GM19351 (cell line): ENCODE measurements at regions not wholly inside any gene's neighbourhood (a gene's known extent, or its start where the extent isn't known, plus 50 kb on each side); places are given as distances from the start of the nearest gene placed in this dataset.
A peak's percentile ranks its signal among the peaks of the same experiment; 100 is the strongest.
"Not testable (repeated sequence)": the region's sequence is repeated elsewhere in the genome, so short reads cannot be mapped to it uniquely, and the experiment has no call there.

Experiments used
- ATAC-seq: cut with Tn5 transposase; IDR thresholded peaks from one replicate; pipeline ENCODE4 v1.9.1; 2021; ENCODE audit warnings: mild to moderate bottlenecking, moderate library complexity; ENCODE audit not compliant: unreplicated experiment

- no peak for ATAC-seq
These were observed 180.3 kb upstream of the TCF4 start for GRCh38 chr18:55768255-55768654.

DNA sequence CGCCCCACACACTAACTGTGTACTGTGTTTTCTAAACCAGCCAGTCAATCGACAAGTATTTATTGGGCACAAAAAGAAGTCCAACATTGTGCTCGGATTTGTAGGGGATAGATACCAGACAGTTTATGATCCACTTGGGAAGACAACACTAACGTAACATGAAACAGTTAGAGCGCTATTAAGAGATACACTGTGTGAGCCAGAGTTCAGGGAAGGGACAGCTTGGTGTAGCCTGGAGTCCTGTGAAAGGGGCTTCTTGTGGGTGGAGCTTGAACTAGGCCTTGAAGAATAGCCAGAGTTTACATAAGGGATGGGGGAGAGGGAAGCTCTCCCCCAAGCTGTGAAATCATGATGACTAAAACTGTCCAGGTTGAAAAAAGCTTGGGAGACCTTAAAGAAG lies 176.4 kb upstream of the TCF4 start:
- ATAC-seq = no peak

GRCh38 chr18:55763805-55764204 lies 175.8 kb upstream of the TCF4 start:
- ATAC-seq = no peak

GRCh38 chr18:55763298-55763697 lies 175.3 kb upstream of the TCF4 start:
- no peak for ATAC-seq

DNA sequence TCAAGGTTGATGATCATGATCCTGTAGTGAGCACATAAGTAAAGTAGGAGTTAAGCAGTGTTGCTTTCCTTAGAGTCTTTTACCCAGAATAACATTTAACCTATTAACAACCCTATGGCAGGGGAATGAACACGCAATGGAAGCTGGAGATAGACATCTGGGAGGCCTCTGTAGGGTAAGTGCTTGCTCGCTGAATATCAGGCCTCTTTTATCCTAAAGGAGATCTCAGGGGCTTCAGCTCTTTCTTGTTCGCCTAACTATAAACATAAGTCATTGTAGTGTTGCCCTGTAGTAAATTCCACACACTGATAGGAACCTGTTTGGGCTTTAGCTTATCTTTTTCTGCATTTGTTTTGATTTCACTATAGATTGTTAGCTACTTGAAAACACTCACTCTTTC lies 174.4 kb upstream of the TCF4 start:
- no peak for ATAC-seq

GRCh38 chr18:55753643-55754263 lies 165.8 kb upstream of the TCF4 start:
- ATAC-seq = no peak

DNA sequence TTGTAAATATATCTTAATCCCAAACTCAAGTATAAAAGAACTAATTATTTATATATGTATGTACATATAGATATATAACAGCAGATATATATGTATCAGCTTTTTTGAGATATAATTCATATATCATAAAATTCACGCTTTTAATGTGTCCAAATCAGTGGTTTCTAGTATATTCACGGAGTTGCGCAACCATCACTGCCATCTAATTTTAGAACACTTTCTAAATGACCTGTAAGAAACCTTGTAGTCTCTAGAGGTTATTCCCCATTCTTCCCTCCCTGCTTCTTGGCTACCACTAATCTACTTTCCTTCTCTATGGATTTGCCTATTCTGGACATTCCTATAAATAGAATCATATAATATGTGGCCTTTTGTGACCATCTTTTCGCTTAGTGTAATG lies 163.5 kb upstream of the TCF4 start:
- ATAC-seq = no peak

GRCh38 chr18:55748227-55748738 lies 160.3 kb upstream of the TCF4 start:
- ATAC-seq = no peak

DNA sequence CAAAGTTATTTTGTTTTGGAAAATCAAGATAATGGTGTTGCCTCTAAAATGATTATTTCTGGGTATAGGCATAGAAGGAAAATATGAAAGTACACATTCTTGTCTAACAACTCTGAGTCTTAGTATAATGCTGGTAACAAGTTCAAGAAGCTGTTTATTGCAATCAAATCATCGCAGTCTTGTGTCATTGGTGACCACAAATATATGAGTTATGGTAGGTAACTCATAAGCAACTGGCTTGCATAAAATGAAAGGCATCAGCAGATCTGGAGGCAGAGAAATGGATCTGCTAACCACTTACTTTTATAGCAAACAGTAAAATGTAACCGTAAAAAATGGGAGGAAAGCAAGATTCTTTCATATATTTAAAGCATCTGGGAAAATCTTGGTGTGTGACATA lies 156.2 kb upstream of the TCF4 start:
- ATAC-seq = no peak

DNA sequence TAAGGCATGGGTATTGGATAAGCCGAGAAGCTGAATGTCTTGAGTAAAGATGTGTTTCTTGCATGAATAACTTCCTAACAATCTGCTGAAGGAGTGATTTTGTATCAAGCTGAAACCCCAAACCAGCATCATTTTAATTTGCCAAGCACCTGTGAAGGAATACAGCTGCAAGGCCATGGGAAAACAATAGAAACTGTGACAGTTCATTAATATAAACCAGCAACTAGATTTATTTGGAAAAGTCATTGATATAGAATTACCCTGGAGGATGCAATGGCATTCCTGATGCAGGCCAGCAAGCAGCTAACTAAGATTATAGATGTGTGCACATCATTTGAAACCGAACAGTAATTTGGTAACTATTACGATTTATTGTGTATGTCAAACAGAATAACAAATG lies 155.7 kb upstream of the TCF4 start:
- no peak for ATAC-seq

DNA sequence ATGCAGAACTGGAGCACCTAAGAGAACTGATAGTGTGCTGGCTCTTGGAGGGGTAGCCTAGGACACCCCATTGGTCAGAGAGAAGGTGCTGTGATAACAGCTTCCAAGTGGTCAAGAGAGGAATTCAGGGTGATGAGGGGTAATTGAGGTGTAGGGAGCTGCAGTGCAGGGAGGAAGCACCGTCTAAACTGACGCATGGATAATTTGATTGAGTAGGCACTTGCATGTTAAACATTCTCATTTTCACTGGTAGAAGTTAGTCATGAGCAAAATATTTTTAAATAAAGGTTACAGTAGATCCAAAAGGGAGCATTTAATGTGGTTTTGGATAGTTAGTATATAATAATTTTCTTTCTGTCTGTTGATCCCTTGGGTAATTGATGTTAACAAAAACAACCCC lies 155.1 kb upstream of the TCF4 start:
- no peak for ATAC-seq

GRCh38 chr18:55739488-55739887 lies 151.5 kb upstream of the TCF4 start:
- no peak for ATAC-seq

DNA sequence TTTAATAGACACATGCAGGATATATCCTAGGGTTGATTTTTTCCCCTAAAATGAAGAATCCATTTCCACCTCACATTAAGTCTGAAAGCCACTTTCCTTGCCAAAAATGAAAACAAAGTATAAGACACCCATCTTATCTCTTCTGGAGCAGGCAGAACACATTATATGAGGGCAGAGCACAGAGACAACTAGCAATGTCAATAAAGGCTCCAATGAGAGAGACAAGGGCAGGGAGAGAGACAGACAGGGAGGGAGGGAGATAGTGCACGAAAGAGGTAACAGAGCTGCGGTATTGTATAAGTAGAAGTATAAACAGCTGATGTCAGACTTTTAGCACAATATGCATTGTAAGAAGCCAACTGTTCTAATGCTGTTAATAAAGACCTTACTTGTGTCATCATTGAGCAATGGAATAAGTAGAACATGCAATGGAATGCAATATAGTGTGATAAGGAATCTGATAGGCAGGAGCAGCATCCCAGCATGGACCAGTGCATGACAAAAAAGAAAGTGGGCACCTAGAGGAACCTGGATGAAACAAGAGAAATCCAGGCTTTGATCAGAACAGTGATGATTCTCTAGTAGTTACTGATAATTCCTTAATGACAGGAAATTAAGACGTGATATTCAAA lies 150.6 kb upstream of the TCF4 start:
- ATAC-seq = no peak

GRCh38 chr18:55737781-55738468 lies 149.9 kb upstream of the TCF4 start:
- ATAC-seq = no peak

GRCh38 chr18:55737266-55737665 lies 149.3 kb upstream of the TCF4 start:
- ATAC-seq = no peak

GRCh38 chr18:55735969-55736368 lies 148.0 kb upstream of the TCF4 start:
- no peak for ATAC-seq

DNA sequence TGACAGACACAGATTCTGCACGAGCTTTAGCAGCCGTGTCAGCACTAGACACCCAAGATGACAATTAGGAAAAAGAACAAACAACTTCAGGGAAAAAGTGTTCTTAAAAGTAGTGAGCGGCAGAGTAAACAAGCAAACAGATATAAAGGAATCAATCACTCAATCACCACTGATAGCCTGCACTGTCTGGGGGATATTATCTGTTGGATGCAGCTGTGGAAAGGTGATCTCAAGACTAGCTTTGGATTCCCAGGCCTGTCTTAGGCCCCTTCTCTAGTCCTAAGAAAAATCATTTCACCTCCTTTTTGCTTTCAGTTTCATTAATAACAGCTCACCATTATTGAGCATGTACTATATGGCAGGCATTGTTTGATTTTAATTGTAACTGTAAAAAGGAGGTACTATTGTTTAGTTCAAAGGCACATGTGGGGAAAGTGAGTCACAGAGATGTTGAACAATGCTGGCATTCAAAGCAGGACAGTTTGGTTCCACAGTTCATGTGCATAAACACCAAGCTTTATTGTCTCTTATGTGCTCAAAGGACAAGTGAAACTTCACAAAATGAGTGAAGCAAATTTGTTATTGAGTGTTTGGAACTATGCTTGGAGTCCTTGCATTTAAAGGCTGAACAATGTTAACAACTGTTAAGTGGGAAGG lies 147.3 kb upstream of the TCF4 start:
- ATAC-seq = no peak

GRCh38 chr18:55732227-55733106 lies 144.5 kb upstream of the TCF4 start:
- ATAC-seq = no peak

DNA sequence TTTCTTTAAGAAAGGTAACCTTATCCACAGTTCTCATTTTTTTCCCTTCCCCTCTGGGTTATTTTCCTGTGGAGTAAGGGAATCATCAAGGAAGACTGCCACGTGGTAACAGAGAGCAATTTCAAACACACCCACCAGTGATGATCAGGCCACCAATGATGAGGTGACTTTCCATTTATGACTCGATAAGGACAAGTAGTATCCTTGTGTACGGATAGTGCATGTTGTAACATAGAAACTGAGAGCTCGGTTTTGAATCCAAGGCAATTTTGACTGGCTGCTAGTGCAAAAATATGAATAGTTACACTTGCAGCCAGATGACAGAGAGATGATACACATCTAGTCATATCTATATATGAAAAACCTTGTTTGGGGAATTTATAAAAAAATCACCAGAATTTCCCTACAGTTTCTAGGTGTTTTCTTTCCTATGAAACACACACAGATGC lies 143.6 kb upstream of the TCF4 start:
- peak; percentile 47 for ATAC-seq

DNA sequence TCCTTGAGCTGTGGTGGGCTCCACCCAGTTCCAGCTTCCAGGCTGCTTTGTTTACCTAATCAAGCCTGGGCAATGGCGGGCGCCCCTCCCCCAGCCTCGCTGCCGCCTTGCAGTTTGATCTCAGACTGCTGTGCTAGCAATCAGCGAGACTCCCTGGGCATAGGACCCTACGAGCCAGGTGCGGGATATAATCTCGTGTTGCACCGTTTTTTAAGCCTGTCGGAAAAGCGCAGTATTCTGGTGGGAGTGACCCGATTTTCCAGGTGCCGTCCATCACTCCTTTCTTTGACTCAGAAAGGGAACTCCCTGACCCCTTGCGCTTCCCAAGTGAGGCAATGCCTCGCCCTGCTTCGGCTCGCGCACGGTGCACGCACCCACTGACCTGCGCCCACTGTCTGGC lies 133.0 kb upstream of the TCF4 start:
- not testable (repeated sequence) for ATAC-seq

DNA sequence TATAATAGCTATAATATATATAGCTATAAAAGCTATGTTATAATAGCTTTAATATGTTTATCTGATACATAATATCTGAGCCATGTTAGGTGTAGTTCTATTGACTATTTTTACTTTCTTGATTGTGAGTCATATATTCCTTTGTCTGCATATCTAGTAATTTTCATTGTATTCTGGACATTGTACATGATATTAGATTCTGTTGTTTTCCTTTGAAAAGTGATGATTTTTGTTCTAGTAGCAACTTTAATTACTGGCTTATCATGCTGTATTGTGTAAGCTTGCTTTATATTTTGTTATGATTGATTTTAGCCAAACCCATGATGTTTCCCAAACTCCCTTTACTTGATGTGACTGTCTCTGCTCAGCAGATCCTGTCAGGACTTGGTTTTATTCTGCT lies 125.7 kb upstream of the TCF4 start:
- ATAC-seq = no peak
